PFSK-1 (cell line): ENCODE measurements at regions not wholly inside any gene's neighbourhood (a gene's known extent, or its start where the extent isn't known, plus 50 kb on each side); places are given as distances from the start of the nearest gene placed in this dataset.

ENCODE experiments used
- FOXP2 ChIP-seq: optimal IDR thresholded peaks from 2 replicates; pipeline ENCODE3; 2011; ENCODE audit warnings: borderline replicate concordance, control low read depth, inconsistent platforms; ENCODE audit not compliant: insufficient read depth; ENCODE audit errors: extremely low read length, extremely low read depth
- POLR2AphosphoS5 ChIP-seq: IDR thresholded peaks from 2 replicates; pipeline ENCODE4 v1.6.1; 2012; ENCODE audit warnings: low read depth, mild to moderate bottlenecking, control low read depth, low read length, moderate library complexity
- REST ChIP-seq, 2 experiments: IDR thresholded peaks; 2 replicates each; pipeline versions ENCODE4 v1.6.1 to v1.8.0; 2011 to 2012; ENCODE audit warnings: low read depth in 2 of 2, low read length in 2 of 2, control low read depth in 1 of 2, inconsistent platforms in 1 of 2, mild to moderate bottlenecking in 1 of 2, moderate library complexity in 1 of 2; ENCODE audit not compliant: insufficient read depth in 1 of 2
- SIN3A ChIP-seq: IDR thresholded peaks from 2 replicates; pipeline ENCODE4 v1.6.1; 2012; ENCODE audit warnings: mild to moderate bottlenecking, low read length, moderate library complexity, borderline replicate concordance; ENCODE audit not compliant: insufficient read depth
- TAF1 ChIP-seq: IDR thresholded peaks from 2 replicates; pipeline ENCODE4 v1.6.1; 2012; ENCODE audit warnings: low read length, control low read depth, borderline replicate concordance; ENCODE audit not compliant: insufficient read depth

GRCh38 chr3:168730073-168730472 lies 634.3 kb upstream of the GOLIM4 start:
- TF ChIP-seq REST (IDR thresholded peaks at IDR 0.05; ENCODE audit: insufficient read depth in 1 of 2, low read depth in 2 of 2, low read length in 2 of 2) (no peak), POLR2AphosphoS5 (no peak), FOXP2 (no peak), TAF1 (no peak), SIN3A (no peak)

GRCh38 chr3:168722091-168722490 lies 626.4 kb upstream of the GOLIM4 start:
- TF ChIP-seq SIN3A: no peak
- no peak for TF ChIP-seq TAF1
- no peak for TF ChIP-seq REST (IDR thresholded peaks at IDR 0.05; ENCODE audit: insufficient read depth in 1 of 2, low read depth in 2 of 2, low read length in 2 of 2)
- no peak for TF ChIP-seq POLR2AphosphoS5
- TF ChIP-seq FOXP2: no peak

- TF ChIP-seq REST (IDR thresholded peaks at IDR 0.05; ENCODE audit: insufficient read depth in 1 of 2, low read depth in 2 of 2, low read length in 2 of 2) (no peak), POLR2AphosphoS5 (no peak), FOXP2 (no peak), SIN3A (no peak), TAF1 (no peak)
These were observed 619.0 kb upstream of the GOLIM4 start for GRCh38 chr3:168714609-168715240.

DNA sequence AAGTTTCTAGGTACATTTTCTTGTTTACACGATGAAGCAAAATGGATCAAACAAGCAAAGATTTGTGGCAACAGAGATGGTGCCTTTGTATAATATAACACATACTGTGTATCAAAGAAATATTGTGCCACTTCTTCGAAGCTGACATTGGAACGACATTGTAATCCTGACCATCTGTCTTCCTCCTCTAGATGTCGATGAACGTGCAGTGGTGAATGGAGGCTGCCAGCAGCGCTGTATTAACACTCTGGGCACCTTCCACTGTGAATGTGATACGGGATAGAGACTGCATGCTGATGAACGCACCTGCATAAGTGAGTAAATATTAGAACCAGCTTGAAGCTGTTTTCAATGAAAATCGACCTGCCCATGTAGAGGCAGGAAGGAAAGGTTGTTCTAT lies 613.3 kb upstream of the GOLIM4 start:
- no peak for TF ChIP-seq REST (IDR thresholded peaks at IDR 0.05; ENCODE audit: insufficient read depth in 1 of 2, low read depth in 2 of 2, low read length in 2 of 2)
- no peak for TF ChIP-seq TAF1
- no peak for TF ChIP-seq FOXP2
- no peak for TF ChIP-seq POLR2AphosphoS5
- no peak for TF ChIP-seq SIN3A

- no peak for TF ChIP-seq FOXP2
- TF ChIP-seq POLR2AphosphoS5: no peak
- no peak for TF ChIP-seq SIN3A
- TF ChIP-seq TAF1: no peak
- no peak for TF ChIP-seq REST (IDR thresholded peaks at IDR 0.05; ENCODE audit: insufficient read depth in 1 of 2, low read depth in 2 of 2, low read length in 2 of 2)
These were observed 612.2 kb upstream of the GOLIM4 start for GRCh38 chr3:168707900-168708299.
